Activated naive CD4-positive, alpha-beta T cell treated with Interleukin-2 at 50 U/mL for 16 hours (primary cell): ENCODE measurements at regions not wholly inside any gene's neighbourhood (a gene's known extent, or its start where the extent isn't known, plus 50 kb on each side); places are given as distances from the start of the nearest gene placed in this dataset.

Experiments used
- DNase-seq: peaks from one replicate; pipeline ENCODE4 v3.0.0-alpha.2; 2020

- DNase-seq, result no peak
These were observed 1624.1 kb upstream of the ZEB2 start for GRCh38 chr2:146143971-146144370.

DNA sequence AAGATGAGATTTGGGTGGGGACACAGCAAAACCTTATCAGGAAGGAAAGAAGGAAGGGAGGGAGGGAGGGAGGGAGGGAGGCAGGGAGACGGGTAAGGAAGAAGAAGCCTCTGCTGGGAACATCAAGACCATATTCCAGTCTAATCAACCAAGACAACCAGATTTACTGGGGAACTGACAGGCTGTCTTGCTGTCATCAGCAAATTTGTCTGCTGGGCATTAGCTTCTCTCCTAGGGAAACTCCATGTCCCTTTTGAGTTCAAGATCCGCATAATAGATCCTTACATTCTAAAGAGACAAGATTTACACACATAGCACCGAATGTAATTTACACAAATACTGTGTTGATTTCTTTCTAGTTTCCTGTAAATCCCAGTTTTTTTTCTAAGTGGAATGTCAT lies 1618.9 kb upstream of the ZEB2 start:
- DNase-seq, result no peak

DNA sequence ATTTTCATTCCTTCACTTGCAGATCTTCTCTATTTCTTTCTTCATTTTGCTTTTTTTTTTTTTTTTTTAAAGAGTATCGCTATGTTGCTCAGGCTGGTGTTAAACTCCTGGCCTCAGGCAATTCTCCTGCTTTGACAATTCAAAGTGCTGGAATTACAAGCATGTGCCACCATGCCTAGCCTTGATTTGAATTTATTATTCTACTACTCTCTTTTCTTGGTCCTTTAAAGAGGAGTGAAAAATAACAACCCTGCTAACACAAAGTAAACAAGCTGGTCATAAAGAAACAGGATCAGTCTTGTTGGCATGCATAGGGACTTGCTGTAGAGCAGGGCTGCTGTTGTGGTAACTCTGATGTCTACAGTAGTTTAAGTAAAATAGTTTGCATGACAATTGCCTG lies 1615.3 kb upstream of the ZEB2 start:
- no peak for DNase-seq

DNA sequence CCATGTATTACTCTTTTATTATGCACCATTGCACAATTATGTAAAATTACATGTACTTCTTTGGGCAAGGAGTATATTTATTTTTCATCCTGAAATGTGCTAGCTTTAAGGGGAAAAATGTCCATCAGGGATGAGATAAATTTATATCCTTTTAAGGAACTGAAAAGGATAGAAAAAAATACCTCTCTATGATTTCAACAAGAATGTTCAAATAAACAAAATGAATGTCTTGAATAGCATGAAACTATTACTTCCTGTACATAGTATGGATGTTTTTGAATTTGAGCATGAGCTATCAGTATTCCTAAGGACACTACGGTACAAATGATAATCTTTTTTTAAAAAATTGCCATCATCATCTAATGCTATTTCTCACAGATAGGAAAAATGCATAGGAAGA lies 1611.9 kb upstream of the ZEB2 start:
- no peak for DNase-seq

DNA sequence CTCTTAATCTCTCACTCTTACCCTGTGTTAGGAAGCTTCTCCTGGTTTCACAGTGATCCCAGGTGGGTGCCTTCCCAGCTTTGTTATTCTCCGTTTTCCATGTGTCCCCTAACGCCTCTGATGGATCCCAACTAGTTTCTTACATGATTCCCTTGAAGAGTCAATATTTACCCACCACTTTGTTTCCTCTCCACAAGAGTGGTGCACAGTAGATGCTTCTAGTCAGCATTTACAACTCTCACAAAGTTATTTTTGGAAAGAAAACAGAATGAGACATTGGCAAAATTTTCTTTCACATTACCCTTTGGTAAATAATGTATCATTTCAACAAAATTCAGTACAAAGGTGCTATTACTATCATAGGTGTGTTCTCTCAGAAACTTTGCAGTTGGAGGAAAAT lies 1611.1 kb upstream of the ZEB2 start:
- DNase-seq, result no peak

DNA sequence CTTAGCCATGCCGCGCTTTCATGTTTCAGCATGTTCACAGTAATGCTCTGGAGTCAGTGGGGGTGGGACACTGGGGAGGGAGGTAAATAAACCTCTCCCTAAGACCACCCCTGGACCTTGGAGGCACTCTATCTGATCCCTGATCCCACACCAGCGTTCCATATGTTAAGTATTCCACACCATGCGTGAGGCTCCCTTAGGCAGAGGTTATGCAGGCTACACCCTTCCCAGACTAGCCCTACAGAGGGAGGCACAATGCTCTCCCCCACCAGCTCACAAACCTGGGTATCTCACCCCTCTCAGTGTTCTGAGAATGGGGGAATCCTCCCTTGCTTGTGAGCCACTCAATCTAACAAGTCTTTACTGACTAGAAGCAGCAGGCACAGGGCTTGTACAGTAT lies 1610.4 kb upstream of the ZEB2 start:
- no peak for DNase-seq

GRCh38 chr2:146129231-146129630 lies 1609.3 kb upstream of the ZEB2 start:
- no peak for DNase-seq

- no peak for DNase-seq
These were observed 1608.3 kb upstream of the ZEB2 start for GRCh38 chr2:146128216-146128615.

GRCh38 chr2:146125551-146125950 lies 1605.6 kb upstream of the ZEB2 start:
- no peak for DNase-seq

DNA sequence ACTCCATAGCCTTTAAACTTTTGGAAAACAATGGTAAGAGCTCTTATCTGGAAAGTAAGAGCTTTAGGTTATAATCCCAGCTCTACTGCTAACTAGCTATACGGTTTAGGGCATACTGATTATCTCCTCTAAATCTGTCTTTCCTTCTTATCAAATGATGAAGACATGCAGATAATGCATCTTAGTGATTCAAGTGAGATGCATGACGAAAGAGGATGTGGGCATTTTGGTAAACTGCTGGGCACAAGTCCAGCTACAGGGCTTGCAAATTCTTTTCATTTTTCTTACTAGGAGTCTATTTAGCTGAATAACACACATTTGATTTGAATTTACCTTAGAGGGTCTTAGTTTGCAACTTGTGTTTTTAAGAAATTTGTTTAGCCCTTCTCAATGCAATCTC lies 1604.8 kb upstream of the ZEB2 start:
- DNase-seq, result no peak

DNA sequence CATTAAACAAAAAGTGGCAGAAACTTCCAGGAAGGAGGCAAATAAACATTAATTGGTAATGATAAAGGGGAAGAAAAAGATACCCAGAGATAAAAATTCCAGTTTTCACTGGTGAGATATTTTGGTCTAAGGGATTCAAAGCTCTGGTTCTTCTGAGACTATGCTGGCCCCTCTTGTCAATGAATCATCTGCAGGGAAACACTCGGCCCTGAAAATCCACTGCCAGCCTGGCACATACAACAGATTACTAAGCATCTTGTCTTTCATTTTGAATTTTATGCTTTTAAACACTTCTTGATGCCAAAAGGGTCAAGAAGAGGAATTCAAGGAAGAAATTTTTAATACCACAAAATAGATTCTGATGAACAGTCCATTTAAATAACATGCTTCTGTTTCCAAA lies 1603.8 kb upstream of the ZEB2 start:
- DNase-seq, result no peak

DNA sequence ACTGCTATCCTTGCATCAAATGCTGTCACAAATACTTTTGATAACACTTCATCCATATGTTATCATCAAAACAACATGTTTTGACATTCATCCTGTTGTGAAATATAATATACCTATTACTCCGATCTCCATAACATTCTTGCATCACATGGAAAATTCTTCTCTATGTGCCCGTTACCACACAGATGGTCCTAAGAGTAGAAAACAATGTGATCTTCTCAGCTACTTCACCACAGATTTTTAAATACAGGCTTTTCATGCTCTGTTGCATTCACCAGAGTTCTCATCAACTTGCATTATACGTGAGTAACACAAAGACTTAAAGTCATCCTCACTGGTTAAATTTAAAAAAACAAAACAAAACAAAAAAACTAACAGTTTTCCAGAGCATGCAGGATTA lies 1603.3 kb upstream of the ZEB2 start:
- no peak for DNase-seq

GRCh38 chr2:146119586-146119985 lies 1599.7 kb upstream of the ZEB2 start:
- DNase-seq, result no peak

DNA sequence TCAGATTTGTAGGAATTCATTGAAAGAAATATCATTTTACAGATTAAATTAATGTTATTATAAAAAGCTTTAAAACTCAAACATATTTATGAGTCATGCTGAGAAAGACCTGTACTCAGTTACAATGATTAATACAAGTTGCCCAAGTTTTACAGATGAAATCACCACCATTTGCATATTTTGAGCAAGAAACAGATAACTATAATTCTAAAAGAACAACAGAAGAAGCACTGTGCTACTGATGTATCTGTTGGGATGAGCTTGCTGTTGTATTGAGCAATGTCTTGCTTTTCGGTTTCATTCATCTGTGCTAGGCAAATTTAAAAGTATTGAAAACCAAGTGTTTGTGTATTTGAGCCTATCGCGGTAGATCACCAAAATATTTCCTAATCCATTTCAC lies 1589.1 kb upstream of the ZEB2 start:
- DNase-seq, result no peak

DNA sequence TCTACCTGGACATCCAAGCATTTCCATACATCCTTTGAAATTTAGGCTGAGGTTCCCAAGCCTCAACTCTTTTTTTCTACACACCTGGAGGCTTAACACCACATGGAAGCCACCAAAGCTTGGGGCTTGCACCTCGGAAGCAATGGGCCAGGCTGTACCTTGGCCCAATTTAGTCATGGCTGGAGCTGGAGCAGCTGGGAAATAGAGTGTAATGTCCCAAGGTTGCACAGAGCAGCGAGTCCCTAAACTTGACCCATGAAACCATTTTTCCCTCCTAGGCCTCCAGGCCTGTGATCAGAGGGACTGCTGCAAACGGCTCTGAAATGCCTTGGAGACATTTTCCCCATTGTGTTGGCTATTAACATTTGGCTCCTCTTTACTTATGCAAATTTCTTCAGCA lies 1574.3 kb upstream of the ZEB2 start:
- no peak for DNase-seq

DNA sequence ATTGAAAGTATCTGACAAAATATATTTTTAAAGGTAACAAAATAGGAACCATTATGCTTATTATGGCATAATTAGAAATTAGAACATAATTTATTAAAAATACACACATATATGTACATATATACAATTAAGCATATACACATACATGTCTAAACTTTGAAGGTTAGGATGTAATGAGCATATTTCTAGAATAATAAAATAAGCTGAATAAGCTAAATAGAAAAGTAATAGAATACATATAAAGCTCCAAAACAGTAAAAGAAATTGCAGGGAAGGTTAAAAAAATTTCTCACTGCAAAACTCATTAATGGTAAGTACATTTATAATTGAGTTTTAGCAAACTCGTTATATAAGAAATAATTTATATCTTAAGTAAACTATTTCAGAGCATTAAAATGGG lies 1561.5 kb upstream of the ZEB2 start:
- DNase-seq, result no peak

DNA sequence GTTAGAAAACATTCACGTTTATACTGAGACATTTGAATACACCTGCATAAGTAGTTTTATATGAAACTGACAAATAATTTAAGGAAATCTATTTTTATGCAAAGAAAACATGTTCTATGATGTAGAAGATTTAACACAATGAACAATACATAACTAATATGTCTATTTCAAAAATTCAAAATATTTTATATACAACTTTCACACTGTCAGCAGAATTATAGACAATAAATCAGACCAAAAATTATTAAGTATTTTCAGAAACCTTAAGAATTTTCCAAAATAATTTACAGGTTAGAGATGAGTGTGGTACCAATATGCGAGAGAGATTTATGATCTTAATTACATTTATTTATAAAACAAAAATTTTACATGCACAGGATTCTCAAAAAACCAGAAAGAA lies 1561.0 kb upstream of the ZEB2 start:
- no peak for DNase-seq

DNA sequence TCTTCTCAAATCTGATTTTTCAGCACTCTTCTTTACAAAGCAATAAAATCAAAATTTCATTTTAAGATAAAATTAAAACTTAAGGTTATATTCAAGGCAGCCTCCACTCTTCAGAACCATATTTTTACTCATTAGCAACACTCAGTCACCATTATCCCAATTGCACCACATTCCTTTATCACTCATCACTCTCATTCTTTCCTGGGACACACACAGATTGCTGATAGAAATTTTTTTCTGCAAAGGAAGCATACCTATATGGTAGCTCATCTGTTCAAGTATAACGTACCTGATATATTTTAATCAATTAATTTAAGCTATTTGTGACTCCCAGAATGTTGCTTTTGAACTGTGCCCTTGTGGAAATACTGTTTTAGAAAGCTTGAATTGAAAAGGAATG lies 1559.3 kb upstream of the ZEB2 start:
- no peak for DNase-seq

GRCh38 chr2:146077156-146077555 lies 1557.2 kb upstream of the ZEB2 start:
- DNase-seq, result no peak

- DNase-seq, result no peak
These were observed 1548.1 kb upstream of the ZEB2 start for GRCh38 chr2:146068051-146068450.

DNA sequence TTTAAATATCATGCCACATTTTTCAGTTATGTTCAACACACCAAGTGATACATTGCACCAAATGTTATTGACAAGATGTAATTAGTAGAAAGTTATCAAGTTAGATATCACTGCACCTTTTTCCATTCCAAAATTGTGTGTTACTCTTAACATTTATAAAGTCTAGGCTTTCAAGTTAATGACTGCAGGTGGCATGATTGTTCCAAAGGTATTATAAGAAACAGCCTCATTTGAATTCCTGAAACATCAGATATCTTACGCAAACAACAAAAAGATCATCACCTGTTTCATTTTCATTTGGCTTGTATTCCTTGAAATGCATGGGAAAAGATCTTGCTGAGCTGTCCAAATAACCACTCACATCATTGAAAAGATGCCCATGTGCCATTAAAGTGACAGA lies 1528.2 kb upstream of the ZEB2 start:
- no peak for DNase-seq

GRCh38 chr2:146041274-146041910 lies 1521.5 kb upstream of the ZEB2 start:
- no peak for DNase-seq

DNA sequence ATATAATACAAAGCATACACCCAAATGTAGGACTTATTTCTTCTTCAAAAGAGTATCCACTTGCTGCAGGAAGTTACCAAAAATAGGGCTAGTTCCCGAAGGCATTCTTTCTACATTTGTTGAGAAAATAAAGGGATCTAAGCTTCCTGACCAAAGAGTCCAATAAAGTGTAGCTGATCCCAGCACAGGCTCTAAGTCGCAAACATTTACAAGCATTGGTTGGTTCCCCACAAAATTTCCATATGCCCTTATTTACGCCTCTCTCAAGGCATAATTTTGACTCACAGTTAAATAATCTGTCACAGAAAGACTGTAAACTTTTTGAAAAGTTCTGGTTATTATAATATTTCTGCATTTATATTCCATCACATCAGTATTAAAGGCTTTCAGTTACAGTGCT lies 1520.1 kb upstream of the ZEB2 start:
- DNase-seq, result no peak

- DNase-seq, result no peak
These were observed 1518.1 kb upstream of the ZEB2 start for GRCh38 chr2:146038014-146038413.

- DNase-seq, result no peak
These were observed 1517.5 kb upstream of the ZEB2 start for GRCh38 chr2:146037334-146037870.

GRCh38 chr2:146031158-146031557 lies 1511.2 kb upstream of the ZEB2 start:
- no peak for DNase-seq
